IMR-90 (cell line): ENCODE measurements at regions not wholly inside any gene's neighbourhood (a gene's known extent, or its start where the extent isn't known, plus 50 kb on each side); places are given as distances from the start of the nearest gene placed in this dataset.

Experiments used
- BHLHE40 ChIP-seq: fragments of 150-350 bp; IDR thresholded peaks from 2 replicates; pipeline ENCODE4 v1.6.1; 2016; ENCODE audit warnings: mild to moderate bottlenecking, low read depth, low read length
- CEBPB ChIP-seq: IDR thresholded peaks from 2 replicates; pipeline ENCODE4 v1.6.1; 2012; ENCODE audit warnings: low read depth, low read length, improper control_type of control experiment
- CHD1 ChIP-seq: IDR thresholded peaks from 2 replicates; pipeline ENCODE4 v1.6.1; 2012; ENCODE audit warnings: low read depth, low read length, improper control_type of control experiment
- CTCF ChIP-seq: conservative IDR thresholded peaks from 2 replicates; pipeline ENCODE4 v1.5.1; 2012; ENCODE audit warnings: mild to moderate bottlenecking, low read depth, low read length, improper control_type of control experiment
- FOS ChIP-seq: fragments of 150-350 bp; IDR thresholded peaks from 2 replicates; pipeline ENCODE4 v1.6.1; 2016; ENCODE audit warnings: low read depth, low read length
- MAFK ChIP-seq: IDR thresholded peaks from 2 replicates; pipeline ENCODE4 v1.6.1; 2012; ENCODE audit warnings: low read depth, low read length, improper control_type of control experiment
- MAZ ChIP-seq: IDR thresholded peaks from 2 replicates; pipeline ENCODE4 v1.6.1; 2012; ENCODE audit warnings: low read depth, mild to moderate bottlenecking, low read length, improper control_type of control experiment, moderate library complexity, borderline replicate concordance
- MXI1 ChIP-seq: IDR thresholded peaks from 2 replicates; pipeline ENCODE4 v1.6.1; 2012; ENCODE audit warnings: low read depth, mild to moderate bottlenecking, low read length, moderate library complexity, borderline replicate concordance
- POLR2A ChIP-seq: IDR thresholded peaks from 2 replicates; pipeline ENCODE4 v1.6.1; 2012; ENCODE audit warnings: mild to moderate bottlenecking, low read depth, low read length
- RAD21 ChIP-seq: IDR thresholded peaks from 2 replicates; pipeline ENCODE4 v1.6.1; 2012; ENCODE audit warnings: low read length, improper control_type of control experiment
- RCOR1 ChIP-seq: IDR thresholded peaks from 2 replicates; pipeline ENCODE4 v1.6.1; 2012; ENCODE audit warnings: mild to moderate bottlenecking, low read length, improper control_type of control experiment; ENCODE audit not compliant: insufficient replicate concordance
- RFX5 ChIP-seq: IDR thresholded peaks from 2 replicates; pipeline ENCODE4 v1.8.0; 2012; ENCODE audit warnings: low read depth, mild to moderate bottlenecking, low read length, moderate library complexity
- SMC3 ChIP-seq: fragments of 150-350 bp; IDR thresholded peaks from 2 replicates; pipeline ENCODE4 v1.6.1; 2016; ENCODE audit warnings: low read depth, mild to moderate bottlenecking, antibody characterized with exemption, low read length, moderate library complexity

GRCh38 chr2:144711084-144711483 lies 191.2 kb upstream of the ZEB2 start:
- TF ChIP-seq RAD21, result no peak
- TF ChIP-seq MXI1, result no peak
- TF ChIP-seq CTCF, result no peak
- TF ChIP-seq RFX5, result no peak
- no peak for TF ChIP-seq RCOR1
- peak; percentile 71 for TF ChIP-seq CEBPB
- no peak for TF ChIP-seq MAZ
- no peak for TF ChIP-seq FOS
- TF ChIP-seq POLR2A, result no peak
- no peak for TF ChIP-seq CHD1
- no peak for TF ChIP-seq BHLHE40
- TF ChIP-seq MAFK, result no peak
- TF ChIP-seq SMC3, result no peak
